Fibroblast of lung (primary cell): ENCODE measurements at regions not wholly inside any gene's neighbourhood (a gene's known extent, or its start where the extent isn't known, plus 50 kb on each side); places are given as distances from the start of the nearest gene placed in this dataset.

Source experiments
- DNase-seq, 2 donors: peaks; one replicate each; pipeline versions ENCODE4 v3.0.0 to v3.0.0-alpha.2; 2010; ENCODE audit warnings: low read depth in 2 of 2
- H2AFZ ChIP-seq: 2 replicates; pipeline ENCODE4 v1.5.1; 2012; ENCODE audit warnings: low read length, control low read depth, inconsistent platforms
- H3K27ac ChIP-seq: 2 replicates; pipeline ENCODE4 v1.5.1; 2011; ENCODE audit warnings: low read length, control low read depth; ENCODE audit not compliant: insufficient read depth
- H3K27me3 ChIP-seq: 2 replicates; pipeline ENCODE4 v1.5.1; 2011; ENCODE audit warnings: mild to moderate bottlenecking, low read length; ENCODE audit not compliant: control insufficient read depth, insufficient read depth
- H3K36me3 ChIP-seq: 2 replicates; pipeline ENCODE4 v1.5.1; 2011; ENCODE audit warnings: low read length; ENCODE audit not compliant: control insufficient read depth, insufficient read depth
- H3K4me1 ChIP-seq: 2 replicates; pipeline ENCODE4 v1.5.1; 2011; ENCODE audit warnings: low read length; ENCODE audit not compliant: control insufficient read depth, insufficient read depth; ENCODE audit errors: extremely low read depth
- H3K4me2 ChIP-seq: 2 replicates; pipeline ENCODE4 v1.5.1; 2011; ENCODE audit warnings: low read length, control low read depth; ENCODE audit not compliant: insufficient read depth; ENCODE audit errors: extremely low read depth
- H3K4me3 ChIP-seq, 4 experiments: fragments of 200-600 bp in 1 of 4; sonication (generic) in 1 of 4; replicated peaks in 1 of 4; 2 replicates each; pipeline ENCODE4 v1.5.1; 2011 to 2016; ENCODE audit warnings: low read length in 4 of 4, low read depth in 3 of 4, mild to moderate bottlenecking in 3 of 4, control low read depth in 2 of 4, inconsistent platforms in 1 of 4, mixed read lengths in 1 of 4; ENCODE audit not compliant: insufficient read depth in 1 of 4; ENCODE audit errors: control extremely low read depth in 1 of 4
- H3K79me2 ChIP-seq: 2 replicates; pipeline ENCODE4 v1.5.1; 2012; ENCODE audit warnings: mild to moderate bottlenecking, low read length, inconsistent platforms; ENCODE audit not compliant: control insufficient read depth, insufficient read depth
- H3K9ac ChIP-seq: 2 replicates; pipeline ENCODE4 v1.5.1; 2011; ENCODE audit warnings: mild to moderate bottlenecking, low read length, control low read depth; ENCODE audit not compliant: insufficient read depth
- H3K9me3 ChIP-seq: 2 replicates; pipeline ENCODE4 v1.5.1; 2012; ENCODE audit warnings: low read depth, low read length; ENCODE audit not compliant: control insufficient read depth, insufficient read depth
- H4K20me1 ChIP-seq: 2 replicates; pipeline ENCODE4 v1.5.1; 2011; ENCODE audit warnings: low read length; ENCODE audit not compliant: control insufficient read depth, insufficient read depth; ENCODE audit errors: extremely low read depth
- EZH2 ChIP-seq: IDR thresholded peaks from 2 replicates; pipeline ENCODE4 v1.5.1; 2012; ENCODE audit warnings: low read length, control low read depth, mild to moderate bottlenecking; ENCODE audit errors: missing control alignments
- TF ChIP-seq, protein P1 (sequence below), 2 donors: IDR thresholded peaks in 1 of 2; conservative IDR thresholded peaks in 1 of 2; 1 replicate in 1 of 2; 2 replicates in 1 of 2; pipeline ENCODE4 v1.5.1; 2011 to 2012; ENCODE audit warnings: low read length in 2 of 2, control low read depth in 1 of 2, inconsistent platforms in 1 of 2, low read depth in 1 of 2, mild to moderate bottlenecking in 1 of 2

DNA sequence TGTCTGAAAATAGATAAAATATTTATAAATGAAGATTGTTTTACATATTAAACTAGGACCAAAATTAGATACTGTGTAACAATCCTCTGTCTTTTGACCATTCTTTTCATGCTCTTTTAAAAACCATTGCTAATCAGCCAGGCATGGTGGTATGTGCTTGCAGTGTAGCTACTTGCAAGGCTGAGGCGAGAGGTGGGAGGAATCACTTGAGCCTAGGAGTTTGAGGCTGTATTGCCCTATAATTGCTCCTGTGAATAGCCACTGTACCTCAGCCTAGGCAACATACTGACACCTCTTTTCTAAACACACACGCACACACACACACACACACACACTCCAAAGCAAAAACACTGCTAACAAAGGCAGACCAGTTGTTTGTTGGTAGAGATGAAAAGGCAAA lies 259.2 kb downstream of the JRKL start:
- TF ChIP-seq, protein P1, sequence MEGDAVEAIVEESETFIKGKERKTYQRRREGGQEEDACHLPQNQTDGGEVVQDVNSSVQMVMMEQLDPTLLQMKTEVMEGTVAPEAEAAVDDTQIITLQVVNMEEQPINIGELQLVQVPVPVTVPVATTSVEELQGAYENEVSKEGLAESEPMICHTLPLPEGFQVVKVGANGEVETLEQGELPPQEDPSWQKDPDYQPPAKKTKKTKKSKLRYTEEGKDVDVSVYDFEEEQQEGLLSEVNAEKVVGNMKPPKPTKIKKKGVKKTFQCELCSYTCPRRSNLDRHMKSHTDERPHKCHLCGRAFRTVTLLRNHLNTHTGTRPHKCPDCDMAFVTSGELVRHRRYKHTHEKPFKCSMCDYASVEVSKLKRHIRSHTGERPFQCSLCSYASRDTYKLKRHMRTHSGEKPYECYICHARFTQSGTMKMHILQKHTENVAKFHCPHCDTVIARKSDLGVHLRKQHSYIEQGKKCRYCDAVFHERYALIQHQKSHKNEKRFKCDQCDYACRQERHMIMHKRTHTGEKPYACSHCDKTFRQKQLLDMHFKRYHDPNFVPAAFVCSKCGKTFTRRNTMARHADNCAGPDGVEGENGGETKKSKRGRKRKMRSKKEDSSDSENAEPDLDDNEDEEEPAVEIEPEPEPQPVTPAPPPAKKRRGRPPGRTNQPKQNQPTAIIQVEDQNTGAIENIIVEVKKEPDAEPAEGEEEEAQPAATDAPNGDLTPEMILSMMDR (conservative IDR thresholded peaks at IDR 0.05 in 1 of 2, IDR thresholded peaks at IDR 0.05 in 1 of 2; ENCODE audit: low read depth in 1 of 2, low read length in 2 of 2), result no peak
- TF ChIP-seq EZH2, result no peak
- no peak for DNase-seq
- H3K27ac ChIP-seq, result no peak overlapping the region

DNA sequence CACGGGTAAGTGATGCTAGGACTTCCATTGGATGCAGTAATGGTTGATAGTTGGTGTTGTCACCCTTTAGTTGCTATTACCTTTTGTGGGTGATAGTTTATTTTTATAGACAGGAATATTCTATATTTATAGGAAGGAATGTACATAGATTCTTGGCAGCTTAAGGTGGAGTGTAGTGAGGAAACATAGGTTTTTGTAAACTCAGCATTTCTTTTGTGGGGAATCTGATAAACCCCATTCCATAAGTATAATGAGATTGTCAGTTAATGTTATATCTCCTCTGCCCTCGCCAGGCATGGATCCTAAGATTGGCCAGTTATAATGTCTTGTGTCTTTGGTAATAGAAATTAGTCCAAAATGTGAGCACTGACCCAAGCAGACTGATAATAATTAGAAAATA lies 262.7 kb downstream of the JRKL start:
- Histone ChIP-seq H3K79me2 (no peaks in the 10 kb centered on the region), H3K4me1 (no peaks in the 10 kb centered on the region), H3K27me3 (no peaks in the 10 kb centered on the region), H3K27ac (no peak overlapping the region), H3K9ac (no peak overlapping the region), H3K4me2 (no peak overlapping the region), H4K20me1 (no peaks in the 10 kb centered on the region), H3K4me3 (no peak overlapping the region), H3K9me3 (no peaks in the 10 kb centered on the region), H3K36me3 (no peaks in the 10 kb centered on the region), H2AFZ (no peak overlapping the region)
- TF ChIP-seq EZH2, result no peak
- TF ChIP-seq, protein P1 (conservative IDR thresholded peaks at IDR 0.05 in 1 of 2, IDR thresholded peaks at IDR 0.05 in 1 of 2; ENCODE audit: low read depth in 1 of 2, low read length in 2 of 2), result no peak
- DNase-seq, result no peak

More for the DNA sequence above, 259.2 kb downstream of the JRKL start:
- H3K27me3 ChIP-seq, result no peaks in the 10 kb centered on the region
- H2AFZ ChIP-seq, result no peak overlapping the region
- no peak overlapping the region for H3K4me2 ChIP-seq
- no peaks in the 10 kb centered on the region for H3K79me2 ChIP-seq
- H3K9me3 ChIP-seq, result no peaks in the 10 kb centered on the region
- H3K9ac ChIP-seq, result no peak overlapping the region
- no peak overlapping the region for H3K4me3 ChIP-seq
- H3K36me3 ChIP-seq, result no peaks in the 10 kb centered on the region
- no peaks in the 10 kb centered on the region for H3K4me1 ChIP-seq
- no peaks in the 10 kb centered on the region for H4K20me1 ChIP-seq

DNA sequence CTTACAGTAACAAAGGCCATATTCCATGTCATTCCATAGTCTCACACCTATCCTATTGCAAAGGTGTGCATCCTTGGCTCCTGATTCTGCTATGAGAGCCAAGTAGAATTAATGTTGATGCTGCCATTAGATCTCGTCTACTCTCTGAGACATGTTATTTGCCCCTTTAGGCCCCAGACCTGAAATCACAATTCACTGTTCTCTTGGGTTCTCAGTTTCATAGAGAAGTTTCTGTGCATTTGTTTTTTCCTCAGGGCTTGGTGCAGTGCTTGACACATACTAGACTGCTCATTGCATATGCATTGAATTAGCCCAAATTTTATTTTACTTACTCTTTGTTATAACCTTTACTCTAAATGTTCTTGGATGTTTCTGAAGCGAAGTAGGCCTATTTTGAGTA lies 265.7 kb downstream of the JRKL start:
- no peak overlapping the region for H3K4me3 ChIP-seq
- H3K4me1 ChIP-seq, result no peaks in the 10 kb centered on the region
- TF ChIP-seq, protein P1 (conservative IDR thresholded peaks at IDR 0.05 in 1 of 2, IDR thresholded peaks at IDR 0.05 in 1 of 2; ENCODE audit: low read depth in 1 of 2, low read length in 2 of 2), result no peak
- no peak for TF ChIP-seq EZH2
- H4K20me1 ChIP-seq, result no peaks in the 10 kb centered on the region
- no peak overlapping the region for H3K9ac ChIP-seq
- H3K27ac ChIP-seq, result no peak overlapping the region
- H3K9me3 ChIP-seq, result no peaks in the 10 kb centered on the region
- H3K27me3 ChIP-seq, result no peaks in the 10 kb centered on the region
- no peak overlapping the region for H2AFZ ChIP-seq
- H3K36me3 ChIP-seq, result no peaks in the 10 kb centered on the region
- H3K79me2 ChIP-seq, result no peaks in the 10 kb centered on the region
- no peak overlapping the region for H3K4me2 ChIP-seq
- no peak for DNase-seq
